Neuronal stem cell (in vitro differentiated cells): ENCODE measurements at regions not wholly inside any gene's neighbourhood (a gene's known extent, or its start where the extent isn't known, plus 50 kb on each side); places are given as distances from the start of the nearest gene placed in this dataset.

ENCODE experiments used
- DNase-seq: peaks from one replicate; pipeline ENCODE4 v3.0.0-alpha.2; 2013; ENCODE audit warnings: low spot score
- H2AFZ ChIP-seq: one replicate; pipeline ENCODE4 v1.6.1; 2013; ENCODE audit warnings: mild to moderate bottlenecking, low read length, inconsistent platforms
- H2AK5ac ChIP-seq: 2 replicates; pipeline ENCODE4 v1.6.1; 2013; ENCODE audit warnings: low read depth, mild to moderate bottlenecking, inconsistent platforms, low read length, moderate library complexity, mixed read lengths
- H2BK120ac ChIP-seq: 2 replicates; pipeline ENCODE4 v1.6.1; 2013; ENCODE audit warnings: low read depth, mild to moderate bottlenecking, inconsistent platforms, low read length, moderate library complexity, mixed read lengths
- H2BK12ac ChIP-seq: one replicate; pipeline ENCODE4 v1.6.1; 2013; ENCODE audit warnings: low read length, inconsistent platforms
- H2BK15ac ChIP-seq: 2 replicates; pipeline ENCODE4 v1.6.1; 2013; ENCODE audit warnings: mild to moderate bottlenecking, low read length, inconsistent platforms, mixed read lengths
- H2BK5ac ChIP-seq: one replicate; pipeline ENCODE4 v1.6.1; 2013; ENCODE audit warnings: inconsistent platforms, mild to moderate bottlenecking, low read length, moderate library complexity
- H3K14ac ChIP-seq: one replicate; pipeline ENCODE4 v1.6.1; 2013; ENCODE audit warnings: low read length, inconsistent platforms
- H3K18ac ChIP-seq: 2 replicates; pipeline ENCODE4 v1.6.1; 2013; ENCODE audit warnings: low read length, inconsistent platforms
- H3K23ac ChIP-seq: 2 replicates; pipeline ENCODE4 v1.6.1; 2013; ENCODE audit warnings: low read depth, mild to moderate bottlenecking, mixed read lengths, low read length, inconsistent platforms; ENCODE audit not compliant: poor library complexity
- H3K27ac ChIP-seq: replicated peaks from 3 replicates; pipeline ENCODE4 v1.5.1; 2013; ENCODE audit warnings: low read length, inconsistent platforms
- H3K27me3 ChIP-seq, 3 experiments: 2 replicates each; pipeline ENCODE4 v1.6.1; 2013; ENCODE audit warnings: low read length in 3 of 3, mild to moderate bottlenecking in 2 of 3, inconsistent platforms in 1 of 3, low read depth in 1 of 3, mixed read lengths in 1 of 3, moderate library complexity in 1 of 3; ENCODE audit not compliant: control insufficient read depth in 3 of 3, insufficient read depth in 3 of 3
- H3K36me3 ChIP-seq, 2 donors: replicated peaks in 1 of 2; 2 replicates each; pipeline ENCODE4 v1.6.1; 2013; ENCODE audit warnings: low read length in 2 of 2; ENCODE audit not compliant: control insufficient read depth in 2 of 2, insufficient read depth in 2 of 2
- H3K4ac ChIP-seq: 2 replicates; pipeline ENCODE4 v1.6.1; 2013; ENCODE audit warnings: inconsistent platforms, mild to moderate bottlenecking, low read length, moderate library complexity
- H3K4me1 ChIP-seq, 2 donors: 1 replicate in 1 of 2; 2 replicates in 1 of 2; pipeline ENCODE4 v1.6.1; 2013; ENCODE audit warnings: low read length in 2 of 2, low read depth in 1 of 2; ENCODE audit not compliant: control insufficient read depth in 2 of 2, insufficient read depth in 1 of 2
- H3K4me2 ChIP-seq: one replicate; pipeline ENCODE4 v1.6.1; 2013; ENCODE audit warnings: mild to moderate bottlenecking, low read length, inconsistent platforms; ENCODE audit not compliant: insufficient read depth, poor library complexity, severe bottlenecking
- H3K4me3 ChIP-seq, 2 donors: 2 replicates each; pipeline ENCODE4 v1.5.1; 2013; ENCODE audit warnings: low read length in 2 of 2, mild to moderate bottlenecking in 2 of 2, inconsistent platforms in 1 of 2, moderate library complexity in 1 of 2
- H3K79me1 ChIP-seq: one replicate; pipeline ENCODE4 v1.6.1; 2013; ENCODE audit warnings: low read depth, mild to moderate bottlenecking, inconsistent platforms, low read length, moderate library complexity
- H3K9ac ChIP-seq: one replicate; pipeline ENCODE4 v1.6.1; 2013; ENCODE audit warnings: mild to moderate bottlenecking, low read depth, low read length, inconsistent platforms; ENCODE audit not compliant: poor library complexity
- H3K9me3 ChIP-seq, 2 donors: replicated peaks in 1 of 2; 2 replicates each; pipeline versions ENCODE3 to v1.6.1; 2013; ENCODE audit warnings: low read length in 2 of 2, mild to moderate bottlenecking in 2 of 2, inconsistent platforms in 1 of 2, low read depth in 1 of 2, mixed read lengths in 1 of 2, moderate library complexity in 1 of 2; ENCODE audit not compliant: control insufficient read depth in 2 of 2, insufficient read depth in 1 of 2
- H4K8ac ChIP-seq: one replicate; pipeline ENCODE4 v1.6.1; 2013; ENCODE audit warnings: low read depth, mild to moderate bottlenecking, inconsistent platforms, low read length, moderate library complexity
- H4K91ac ChIP-seq: one replicate; pipeline ENCODE4 v1.6.1; 2013; ENCODE audit warnings: low read length, low read depth, mild to moderate bottlenecking, inconsistent platforms; ENCODE audit not compliant: poor library complexity
- WGBS, 2 donors: extraction: QIAGEN DNeasy Blood & Tissue Kit; methylation state at CpG; one replicate each; pipeline ENCODE4 v1.1.7; 2013; ENCODE audit warnings: missing lambda C conversion rate in 2 of 2, mixed read lengths in 1 of 2; ENCODE audit not compliant: insufficient read length in 2 of 2, insufficient replicate concordance in 1 of 2; ENCODE audit errors: extremely low coverage in 2 of 2; 5-methylcytosine and 5-hydroxymethylcytosine counted together

DNA sequence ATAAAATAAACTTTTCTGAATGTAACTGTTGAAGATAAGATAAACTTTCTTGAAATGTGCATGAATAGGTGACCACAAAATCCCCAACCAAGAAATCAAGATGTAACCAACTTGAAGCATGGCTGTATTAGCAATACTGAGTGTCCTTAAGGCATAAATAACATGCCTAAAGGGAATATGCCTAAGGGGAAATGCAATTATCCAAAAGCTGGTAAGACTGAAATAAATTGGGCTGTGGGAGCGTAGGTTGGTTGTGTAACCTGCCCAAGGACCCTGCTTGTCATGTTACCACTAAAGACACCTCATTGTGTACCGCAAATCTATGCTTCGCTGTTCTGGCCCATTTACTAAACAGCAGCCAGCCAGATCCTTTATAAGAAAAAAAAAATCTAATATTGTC, 200.8 kb upstream of the PDE10A start:
- Histone ChIP-seq H3K4me2 (no peak overlapping the region), H3K18ac (no peak overlapping the region), H2BK15ac (no peak overlapping the region), H4K91ac (no peak overlapping the region), H2AK5ac (no peak overlapping the region), H3K27me3 (no peaks in the 10 kb centered on the region), H3K14ac (no peak overlapping the region), H3K9ac (no peak overlapping the region), H2BK12ac (no peak overlapping the region), H3K4ac (no peak overlapping the region), H3K23ac (no peak overlapping the region), H3K4me1 (no peaks in the 10 kb centered on the region), H2AFZ (no peak overlapping the region), H2BK120ac (no peak overlapping the region), H3K36me3 (no peaks in the 10 kb centered on the region), H2BK5ac (no peak overlapping the region), H3K79me1 (no peaks in the 10 kb centered on the region), H3K4me3 (no peak overlapping the region), H4K8ac (no peak overlapping the region), H3K9me3 (peaks cover 2 to 4% of the 10 kb centered on the region in 2 donors), H3K27ac (no peak overlapping the region)
- no CpG with 5 or more reads among the region's 3 CpGs for whole genome bisulfite sequencing, 2 donors
- DNase-seq: no peak

DNA sequence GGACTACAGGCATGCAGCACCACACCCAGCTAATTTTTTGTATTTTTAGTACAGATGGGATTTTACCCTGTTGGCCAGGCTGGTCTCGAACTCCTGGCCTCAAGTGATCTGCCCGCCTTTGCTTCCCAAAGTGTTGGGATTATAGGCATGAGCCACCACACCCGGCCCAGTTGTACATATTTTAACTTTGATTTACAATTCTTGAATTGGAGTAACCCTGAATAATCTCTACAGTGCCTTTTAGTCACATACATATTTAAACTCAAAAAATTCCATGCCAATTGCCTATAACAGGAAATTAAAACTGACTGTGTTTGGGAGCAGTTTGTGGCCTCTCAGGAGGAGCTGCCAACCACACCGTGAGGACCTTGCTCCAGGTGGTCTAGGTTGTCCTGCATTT, 199.8 kb upstream of the PDE10A start:
- no peak overlapping the region for H3K14ac ChIP-seq
- H2BK15ac ChIP-seq: no peak overlapping the region
- H3K79me1 ChIP-seq: no peaks in the 10 kb centered on the region
- H3K27ac ChIP-seq: no peak overlapping the region
- DNase-seq: no peak
- peaks cover 2 to 4% of the 10 kb centered on the region in 2 donors for H3K9me3 ChIP-seq
- no peak overlapping the region for H3K4me3 ChIP-seq
- H3K36me3 ChIP-seq: no peaks in the 10 kb centered on the region
- H3K23ac ChIP-seq: no peak overlapping the region
- H4K91ac ChIP-seq: no peak overlapping the region
- no peak overlapping the region for H3K9ac ChIP-seq
- peaks cover 0 to 1% (median 0%) of the 10 kb centered on the region in 3 experiments for H3K27me3 ChIP-seq
- H3K18ac ChIP-seq: no peak overlapping the region
- no CpG with 5 or more reads among the region's 4 CpGs for WGBS, 2 donors
- H3K4me2 ChIP-seq: no peak overlapping the region
- no peak overlapping the region for H3K4ac ChIP-seq
- no peak overlapping the region for H2AFZ ChIP-seq
- no peak overlapping the region for H2AK5ac ChIP-seq
- H3K4me1 ChIP-seq: no peaks in the 10 kb centered on the region
- H2BK5ac ChIP-seq: no peak overlapping the region
- no peak overlapping the region for H2BK12ac ChIP-seq
- H2BK120ac ChIP-seq: no peak overlapping the region
- no peak overlapping the region for H4K8ac ChIP-seq

DNA sequence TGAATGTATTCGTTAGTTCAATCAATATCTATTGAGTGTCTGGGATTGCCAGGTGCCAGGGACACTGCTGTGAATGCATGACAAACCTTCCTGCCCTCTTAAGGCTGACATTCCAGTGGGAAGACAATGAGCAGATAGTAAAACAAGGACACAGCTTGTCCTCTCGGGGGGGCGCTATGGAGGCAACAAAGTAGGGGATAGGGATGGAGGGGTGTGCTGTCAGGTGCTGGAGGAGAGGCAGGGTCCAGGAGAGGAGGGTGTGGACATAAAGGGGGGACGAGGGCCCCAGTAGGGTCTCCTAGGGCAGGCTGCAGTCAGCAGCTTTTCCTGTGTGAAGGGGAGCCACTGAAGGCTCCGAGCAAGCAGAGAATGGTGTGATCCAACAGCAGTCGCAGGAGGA, 198.2 kb upstream of the PDE10A start:
- Histone ChIP-seq H2AFZ (no peak overlapping the region), H3K27ac (no peak overlapping the region), H3K4me3 (no peak overlapping the region), H3K9ac (no peak overlapping the region), H3K9me3 (peaks cover 2 to 3% of the 10 kb centered on the region in 2 donors), H3K23ac (no peak overlapping the region), H2BK15ac (no peak overlapping the region), H3K4ac (no peak overlapping the region), H3K4me2 (no peak overlapping the region), H3K36me3 (no peaks in the 10 kb centered on the region), H2BK120ac (no peak overlapping the region), H3K18ac (no peak overlapping the region), H3K4me1 (no peaks in the 10 kb centered on the region), H3K14ac (no peak overlapping the region), H2BK12ac (no peak overlapping the region), H2AK5ac (no peak overlapping the region), H4K91ac (no peak overlapping the region), H4K8ac (no peak overlapping the region), H2BK5ac (no peak overlapping the region), H3K79me1 (no peaks in the 10 kb centered on the region), H3K27me3 (peaks cover 0 to 5% (median 0%) of the 10 kb centered on the region in 3 experiments)
- no CpG with 5 or more reads among the region's 6 CpGs for WGBS, 2 donors
- DNase-seq: no peak

DNA sequence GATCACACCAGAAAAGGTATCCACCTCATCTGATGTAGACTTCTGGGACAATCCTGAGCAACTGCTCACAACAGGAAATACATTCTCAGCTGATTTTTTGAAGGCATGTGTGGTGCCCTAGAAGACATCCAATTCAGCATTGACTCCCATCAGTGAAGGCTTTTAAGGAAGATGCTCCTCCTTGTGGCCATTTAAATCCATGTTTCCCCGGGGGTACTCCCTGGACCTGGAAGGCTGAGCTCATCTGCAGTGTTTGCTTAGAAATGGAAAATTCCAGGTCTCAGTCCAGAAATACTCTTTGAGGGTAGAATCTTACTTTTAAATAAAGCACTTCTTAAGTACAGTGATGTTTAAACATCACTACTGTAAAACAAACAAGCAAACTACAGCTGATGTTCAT, 195.5 kb upstream of the PDE10A start:
- no peak overlapping the region for H2BK15ac ChIP-seq
- H3K23ac ChIP-seq: no peak overlapping the region
- H3K4me2 ChIP-seq: no peak overlapping the region
- H3K36me3 ChIP-seq: no peaks in the 10 kb centered on the region
- H4K91ac ChIP-seq: no peak overlapping the region
- no peak overlapping the region for H3K9ac ChIP-seq
- H2BK5ac ChIP-seq: no peak overlapping the region
- H2AK5ac ChIP-seq: no peak overlapping the region
- no peaks in the 10 kb centered on the region for H3K9me3 ChIP-seq
- DNase-seq: no peak
- H2BK12ac ChIP-seq: no peak overlapping the region
- H3K18ac ChIP-seq: no peak overlapping the region
- no peak overlapping the region for H3K27ac ChIP-seq
- H4K8ac ChIP-seq: no peak overlapping the region
- H3K4me1 ChIP-seq: peaks cover 0 to 2% of the 10 kb centered on the region in 2 donors
- H2BK120ac ChIP-seq: no peak overlapping the region
- H2AFZ ChIP-seq: no peak overlapping the region
- H3K79me1 ChIP-seq: no peaks in the 10 kb centered on the region
- no CpG with 5 or more reads among the region's 1 CpG for WGBS, 2 donors
- no peak overlapping the region for H3K14ac ChIP-seq
- peaks cover 6 to 14% (median 11%) of the 10 kb centered on the region in 3 experiments for H3K27me3 ChIP-seq
- H3K4me3 ChIP-seq: no peak overlapping the region
- H3K4ac ChIP-seq: no peak overlapping the region
